ENCODE measurements at regions not wholly inside any gene's neighbourhood (a gene's known extent, or its start where the extent isn't known, plus 50 kb on each side); places are given as distances from the start of the nearest gene placed in this dataset.

DNA sequence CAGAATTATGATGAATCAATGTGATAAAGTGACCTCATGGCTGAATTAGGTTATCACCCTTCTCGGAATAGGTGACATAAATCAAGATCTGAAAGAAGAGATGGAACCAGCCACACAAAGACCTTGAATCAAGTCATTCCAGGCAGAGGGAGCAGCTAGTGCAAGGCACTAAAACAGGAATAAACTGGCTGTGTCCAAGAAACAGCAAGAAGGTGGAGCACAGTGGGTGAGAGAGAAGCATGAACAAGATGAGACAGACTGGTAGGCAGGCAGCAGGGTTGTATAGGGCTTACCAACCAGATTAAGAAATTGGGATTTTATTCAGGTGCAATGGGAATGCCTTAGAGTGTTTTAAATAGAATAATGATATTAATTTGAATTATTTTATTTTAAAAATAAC is 470.3 kb downstream of the PCDH20 start:
- H3K4me1 ChIP-seq (replicated peaks; ENCODE audit: insufficient read depth): no peaks in the 10 kb centered on the region
- no peaks in the 10 kb centered on the region for H3K79me2 ChIP-seq (ENCODE audit: low read depth)
- no peaks in the 10 kb centered on the region for H3K36me3 ChIP-seq (ENCODE audit: low read depth)
- no peak overlapping the region for H2AFZ ChIP-seq
- no peak overlapping the region for H3K4me2 ChIP-seq
- no peaks in the 10 kb centered on the region for H3K9me2 ChIP-seq (ENCODE audit: insufficient read depth)
- intact Hi-C loops (cut with micrococcal nuclease; ENCODE audit: unreplicated experiment): no loop called here
- no peak for TF ChIP-seq EZH2 (IDR thresholded peaks at IDR 0.05; ENCODE audit: low read depth)
- TF ChIP-seq, protein P1, sequence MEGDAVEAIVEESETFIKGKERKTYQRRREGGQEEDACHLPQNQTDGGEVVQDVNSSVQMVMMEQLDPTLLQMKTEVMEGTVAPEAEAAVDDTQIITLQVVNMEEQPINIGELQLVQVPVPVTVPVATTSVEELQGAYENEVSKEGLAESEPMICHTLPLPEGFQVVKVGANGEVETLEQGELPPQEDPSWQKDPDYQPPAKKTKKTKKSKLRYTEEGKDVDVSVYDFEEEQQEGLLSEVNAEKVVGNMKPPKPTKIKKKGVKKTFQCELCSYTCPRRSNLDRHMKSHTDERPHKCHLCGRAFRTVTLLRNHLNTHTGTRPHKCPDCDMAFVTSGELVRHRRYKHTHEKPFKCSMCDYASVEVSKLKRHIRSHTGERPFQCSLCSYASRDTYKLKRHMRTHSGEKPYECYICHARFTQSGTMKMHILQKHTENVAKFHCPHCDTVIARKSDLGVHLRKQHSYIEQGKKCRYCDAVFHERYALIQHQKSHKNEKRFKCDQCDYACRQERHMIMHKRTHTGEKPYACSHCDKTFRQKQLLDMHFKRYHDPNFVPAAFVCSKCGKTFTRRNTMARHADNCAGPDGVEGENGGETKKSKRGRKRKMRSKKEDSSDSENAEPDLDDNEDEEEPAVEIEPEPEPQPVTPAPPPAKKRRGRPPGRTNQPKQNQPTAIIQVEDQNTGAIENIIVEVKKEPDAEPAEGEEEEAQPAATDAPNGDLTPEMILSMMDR (conservative IDR thresholded peaks at IDR 0.05): no peak
- H3K9me3 ChIP-seq (ENCODE audit: insufficient read depth, low read depth): no peaks in the 10 kb centered on the region
- DNase-seq: no peak
- H4K20me1 ChIP-seq (ENCODE audit: insufficient read depth): no peaks in the 10 kb centered on the region
- ChIA-PET CTCF (no interaction called here), POLR2A (ENCODE audit: unreplicated experiment) (no interaction called here)
- H3K27me3 ChIP-seq (ENCODE audit: insufficient read depth, low read depth): no peaks in the 10 kb centered on the region
- BruUV-seq (replicated peaks): no TSS peak
- no peak overlapping the region for H3K27ac ChIP-seq
- H3F3A ChIP-seq (ENCODE audit: insufficient read depth, low read depth): no peaks in the 10 kb centered on the region
- no peak overlapping the region for H3K4me3 ChIP-seq

DNA sequence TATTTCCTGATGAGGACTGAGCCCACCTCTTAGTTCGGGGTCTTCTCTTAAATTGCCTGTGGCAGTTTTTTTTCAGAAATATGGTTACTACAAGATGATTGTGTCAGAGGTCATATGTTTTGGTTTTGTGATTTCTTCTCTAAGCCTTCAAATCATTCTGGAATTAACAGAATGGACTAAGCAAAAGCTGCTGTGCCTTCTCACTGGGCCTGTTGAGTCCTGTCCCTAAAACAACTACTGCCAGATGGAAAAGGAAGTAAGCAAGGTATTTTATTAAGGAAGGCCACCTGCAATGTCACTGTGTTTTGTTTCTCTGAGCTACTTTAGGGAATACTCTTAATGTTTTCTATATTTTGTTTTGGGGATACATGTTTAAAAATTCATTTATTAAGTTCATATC is 470.8 kb downstream of the PCDH20 start:
- no peaks in the 10 kb centered on the region for H3K36me3 ChIP-seq (ENCODE audit: low read depth)
- H3K9me2 ChIP-seq (ENCODE audit: insufficient read depth): no peaks in the 10 kb centered on the region
- TF ChIP-seq, protein P1 (conservative IDR thresholded peaks at IDR 0.05): no peak
- TF ChIP-seq EZH2 (IDR thresholded peaks at IDR 0.05; ENCODE audit: low read depth): no peak
- no peaks in the 10 kb centered on the region for H3K4me1 ChIP-seq (replicated peaks; ENCODE audit: insufficient read depth)
- no peaks in the 10 kb centered on the region for H3F3A ChIP-seq (ENCODE audit: insufficient read depth, low read depth)
- H3K27me3 ChIP-seq (ENCODE audit: insufficient read depth, low read depth): no peaks in the 10 kb centered on the region
- CTCF ChIA-PET: no interaction called here
- H3K27ac ChIP-seq: no peak overlapping the region
- intact Hi-C loops (cut with micrococcal nuclease; ENCODE audit: unreplicated experiment): no loop called here
- H2AFZ ChIP-seq: no peak overlapping the region
- no peaks in the 10 kb centered on the region for H4K20me1 ChIP-seq (ENCODE audit: insufficient read depth)
- no peak for DNase-seq
- POLR2A ChIA-PET (ENCODE audit: unreplicated experiment): no interaction called here
- BruUV-seq (replicated peaks): no TSS peak
- H3K4me2 ChIP-seq: no peak overlapping the region
- no peaks in the 10 kb centered on the region for H3K9me3 ChIP-seq (ENCODE audit: insufficient read depth, low read depth)
- no peaks in the 10 kb centered on the region for H3K79me2 ChIP-seq (ENCODE audit: low read depth)
- no peak overlapping the region for H3K4me3 ChIP-seq

DNA sequence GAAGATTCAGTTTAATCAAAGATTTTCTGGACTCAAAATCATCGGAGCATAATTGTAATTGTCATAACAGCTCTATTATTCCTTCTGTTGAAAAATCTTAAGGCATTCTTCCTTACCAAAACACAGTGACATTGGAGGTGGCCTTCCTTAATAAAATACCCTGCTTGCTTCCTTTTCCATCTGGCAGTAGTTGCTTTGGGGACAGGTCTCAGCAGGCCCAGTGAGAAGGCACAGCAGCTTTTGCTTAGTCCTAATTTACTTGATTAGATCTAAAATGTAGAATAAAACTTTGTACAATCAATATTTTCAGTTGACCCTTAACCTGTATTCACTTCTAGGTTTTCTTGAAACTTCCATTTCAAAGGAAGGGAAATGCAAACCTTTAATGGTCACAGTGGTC is 471.6 kb downstream of the PCDH20 start:
- no peaks in the 10 kb centered on the region for H4K20me1 ChIP-seq (ENCODE audit: insufficient read depth)
- intact Hi-C loops (cut with micrococcal nuclease; ENCODE audit: unreplicated experiment): no loop called here
- no peaks in the 10 kb centered on the region for H3F3A ChIP-seq (ENCODE audit: insufficient read depth, low read depth)
- H3K27ac ChIP-seq: no peak overlapping the region
- H3K27me3 ChIP-seq (ENCODE audit: insufficient read depth, low read depth): no peaks in the 10 kb centered on the region
- H3K4me3 ChIP-seq: no peak overlapping the region
- no peaks in the 10 kb centered on the region for H3K79me2 ChIP-seq (ENCODE audit: low read depth)
- POLR2A ChIA-PET (ENCODE audit: unreplicated experiment): no interaction called here
- no peaks in the 10 kb centered on the region for H3K4me1 ChIP-seq (replicated peaks; ENCODE audit: insufficient read depth)
- CTCF ChIA-PET: no interaction called here
- H2AFZ ChIP-seq: no peak overlapping the region
- no peaks in the 10 kb centered on the region for H3K9me3 ChIP-seq (ENCODE audit: insufficient read depth, low read depth)
- H3K36me3 ChIP-seq (ENCODE audit: low read depth): no peaks in the 10 kb centered on the region
- H3K4me2 ChIP-seq: no peak overlapping the region
- no peak for TF ChIP-seq EZH2 (IDR thresholded peaks at IDR 0.05; ENCODE audit: low read depth)
- TF ChIP-seq, protein P1 (conservative IDR thresholded peaks at IDR 0.05): no peak
- H3K9me2 ChIP-seq (ENCODE audit: insufficient read depth): no peaks in the 10 kb centered on the region
- DNase-seq: no peak
- BruUV-seq (replicated peaks): no TSS peak
